ENCODE measurements at regions not wholly inside any gene's neighbourhood (a gene's known extent, or its start where the extent isn't known, plus 50 kb on each side); places are given as distances from the start of the nearest gene placed in this dataset.
A peak's percentile ranks its signal among the peaks of the same experiment; 100 is the strongest.

DNA sequence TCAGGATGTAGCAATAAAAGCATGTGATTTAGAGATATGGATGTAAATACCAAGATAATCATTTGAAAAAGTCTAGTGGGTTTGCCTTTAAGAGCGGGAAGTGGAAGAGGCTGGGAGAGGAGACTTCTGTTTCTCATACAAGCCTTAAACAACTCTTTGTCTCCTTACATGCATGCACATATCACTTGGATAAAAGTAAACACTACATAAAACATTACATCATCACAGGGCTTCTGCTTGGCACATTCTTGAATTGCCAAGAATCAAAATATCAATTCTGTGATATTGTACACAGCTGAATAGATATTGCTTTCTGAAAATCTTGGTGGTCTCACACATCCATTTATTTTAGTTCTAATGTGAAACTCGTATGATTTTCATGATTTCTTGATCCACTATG is 57.6 kb downstream of the FOXD1 start:
- DNase-seq, result no peak
- ChIA-PET POLR2A (no interaction called here), CTCF (no interaction called here)
- H3K27me3 Mint-ChIP-seq, result peaks cover 16% of the 10 kb centered on the region
- no peak for ATAC-seq
- no peaks in the 10 kb centered on the region for H3K36me3 Mint-ChIP-seq (ENCODE audit: low read depth)
- intact Hi-C loops (cut with micrococcal nuclease), result no loop called here
- H3K4me1 Mint-ChIP-seq (ENCODE audit: low read depth), result peaks cover 19% of the 10 kb centered on the region
- no peak overlapping the region for H3K4me3 Mint-ChIP-seq
- H3K9me3 Mint-ChIP-seq, result no peaks in the 10 kb centered on the region
- no peak overlapping the region for H3K27ac Mint-ChIP-seq
- TF ChIP-seq, protein P1, sequence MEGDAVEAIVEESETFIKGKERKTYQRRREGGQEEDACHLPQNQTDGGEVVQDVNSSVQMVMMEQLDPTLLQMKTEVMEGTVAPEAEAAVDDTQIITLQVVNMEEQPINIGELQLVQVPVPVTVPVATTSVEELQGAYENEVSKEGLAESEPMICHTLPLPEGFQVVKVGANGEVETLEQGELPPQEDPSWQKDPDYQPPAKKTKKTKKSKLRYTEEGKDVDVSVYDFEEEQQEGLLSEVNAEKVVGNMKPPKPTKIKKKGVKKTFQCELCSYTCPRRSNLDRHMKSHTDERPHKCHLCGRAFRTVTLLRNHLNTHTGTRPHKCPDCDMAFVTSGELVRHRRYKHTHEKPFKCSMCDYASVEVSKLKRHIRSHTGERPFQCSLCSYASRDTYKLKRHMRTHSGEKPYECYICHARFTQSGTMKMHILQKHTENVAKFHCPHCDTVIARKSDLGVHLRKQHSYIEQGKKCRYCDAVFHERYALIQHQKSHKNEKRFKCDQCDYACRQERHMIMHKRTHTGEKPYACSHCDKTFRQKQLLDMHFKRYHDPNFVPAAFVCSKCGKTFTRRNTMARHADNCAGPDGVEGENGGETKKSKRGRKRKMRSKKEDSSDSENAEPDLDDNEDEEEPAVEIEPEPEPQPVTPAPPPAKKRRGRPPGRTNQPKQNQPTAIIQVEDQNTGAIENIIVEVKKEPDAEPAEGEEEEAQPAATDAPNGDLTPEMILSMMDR (IDR thresholded peaks at IDR 0.05), result no peak

DNA sequence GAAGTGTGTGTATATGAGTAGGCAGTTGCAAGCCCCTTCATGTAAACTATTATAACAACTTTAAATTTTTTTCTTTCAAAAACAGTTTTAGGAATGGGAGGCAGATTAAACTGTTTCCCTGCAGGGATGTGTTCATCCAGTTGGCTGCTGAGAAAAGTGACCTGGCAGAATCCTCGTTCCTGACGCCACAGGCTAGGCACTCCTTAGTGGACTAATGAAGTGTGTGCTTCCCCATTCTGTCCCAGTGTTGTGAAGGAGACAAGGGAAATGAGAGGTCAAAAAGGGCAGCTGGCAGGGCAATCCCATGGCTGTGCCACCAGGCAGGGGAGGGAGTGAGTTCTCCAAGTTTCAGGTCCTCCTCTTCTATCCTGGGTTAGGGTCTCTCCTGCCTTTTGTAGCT is 59.8 kb downstream of the FOXD1 start:
- Mint-ChIP-seq H3K9me3 (peaks cover 16% of the 10 kb centered on the region), H3K27me3 (peaks cover 18% of the 10 kb centered on the region), H3K36me3 (ENCODE audit: low read depth) (peaks cover 9% of the 10 kb centered on the region), H3K4me3 (no peak overlapping the region), H3K27ac (no peak overlapping the region), H3K4me1 (ENCODE audit: low read depth) (peaks cover 19% of the 10 kb centered on the region)
- TF ChIP-seq, protein P1 (IDR thresholded peaks at IDR 0.05), result no peak
- DNase-seq, result no peak
- ChIA-PET POLR2A (interaction anchor here (1.3 kb wide), 1 partner anchor 10 kb away, joined by 4 read pairs; no protein-coding TSS in a partner anchor), CTCF (interaction anchor here (1.3 kb wide), 1 partner anchor 66 kb away, joined by 3 read pairs; no protein-coding TSS in a partner anchor)
- ATAC-seq, result no peak
- intact Hi-C loops (cut with micrococcal nuclease), result no loop called here

DNA sequence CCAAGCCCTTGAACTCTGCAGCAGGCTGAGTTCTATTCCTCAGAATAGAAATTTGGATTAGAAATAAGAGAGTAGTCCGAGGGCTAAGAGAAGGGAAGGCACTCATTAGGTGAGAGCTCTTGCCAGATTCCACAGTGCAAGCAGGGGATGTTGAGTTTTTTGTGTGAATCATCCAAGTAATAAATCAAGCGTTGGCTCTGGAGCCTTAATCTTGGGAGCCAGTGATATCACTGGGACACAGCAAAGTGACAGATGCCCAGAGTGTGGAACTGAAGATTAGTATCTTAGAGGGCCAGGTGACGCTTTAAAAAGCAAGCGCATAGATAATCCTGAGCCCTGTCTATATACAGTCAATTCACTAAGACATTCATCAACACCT is 60.3 kb downstream of the FOXD1 start:
- ChIA-PET POLR2A (interaction anchor here (1.3 kb wide), 1 partner anchor 10 kb away, joined by 4 read pairs; no protein-coding TSS in a partner anchor), CTCF (interaction anchor here (1.0 to 1.3 kb wide), 2 partner anchors 63 to 67 kb away, joined by 3 to 5 read pairs; no protein-coding TSS in a partner anchor)
- peaks cover 22% of the 10 kb centered on the region for H3K27me3 Mint-ChIP-seq
- no peak overlapping the region for H3K4me3 Mint-ChIP-seq
- H3K9me3 Mint-ChIP-seq, result peaks cover 17% of the 10 kb centered on the region
- intact Hi-C loops (cut with micrococcal nuclease), result no loop called here
- TF ChIP-seq, protein P1 (IDR thresholded peaks at IDR 0.05), result no peak
- no peak for ATAC-seq
- peaks cover 9% of the 10 kb centered on the region for H3K36me3 Mint-ChIP-seq (ENCODE audit: low read depth)
- H3K4me1 Mint-ChIP-seq (ENCODE audit: low read depth), result peaks cover 19% of the 10 kb centered on the region
- no peak for DNase-seq
- H3K27ac Mint-ChIP-seq, result no peak overlapping the region

DNA sequence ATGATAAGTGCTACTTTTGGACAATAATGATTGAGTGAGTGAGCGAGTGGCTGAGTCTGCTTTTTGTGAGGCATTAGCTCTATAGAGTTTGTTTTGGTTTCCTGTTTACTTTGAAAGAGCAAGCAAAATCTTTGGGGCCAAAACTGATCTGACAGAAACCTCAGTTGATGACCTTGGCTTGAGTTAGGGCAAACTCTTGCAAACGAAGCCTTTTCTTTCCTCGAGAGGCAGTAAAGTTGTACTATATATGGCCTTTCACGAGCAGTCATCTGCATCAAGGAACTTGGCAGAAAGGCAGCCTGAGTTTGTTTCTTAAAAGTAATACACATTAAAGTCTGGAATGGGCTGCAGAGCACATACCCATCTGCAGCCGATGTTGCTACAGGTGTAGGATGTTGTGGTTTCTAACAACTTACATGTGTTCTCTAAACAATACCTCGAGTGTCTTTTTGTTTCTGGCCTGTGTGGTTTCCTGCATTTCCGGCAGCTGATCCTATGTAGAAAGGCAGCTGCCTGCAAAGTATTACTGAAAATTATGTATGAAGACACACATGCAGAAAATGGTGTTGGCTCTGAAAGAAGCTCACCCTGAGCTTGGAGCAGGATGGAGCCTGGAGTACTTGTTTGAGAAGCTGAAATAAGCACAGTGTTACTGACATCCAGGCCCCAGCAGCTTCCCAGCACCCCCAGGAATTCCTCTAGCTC is 60.8 kb downstream of the FOXD1 start:
- Mint-ChIP-seq H3K36me3 (ENCODE audit: low read depth) (peaks cover 9% of the 10 kb centered on the region), H3K4me3 (no peak overlapping the region), H3K9me3 (peaks cover 17% of the 10 kb centered on the region), H3K4me1 (ENCODE audit: low read depth) (peaks cover 19% of the 10 kb centered on the region), H3K27me3 (peaks cover 28% of the 10 kb centered on the region), H3K27ac (no peak overlapping the region)
- intact Hi-C loops (cut with micrococcal nuclease), result no loop called here
- ChIA-PET POLR2A (interaction anchor here (1.3 kb wide), 1 partner anchor 9 kb away, joined by 4 read pairs; no protein-coding TSS in a partner anchor), CTCF (interaction anchor here (1.0 to 1.3 kb wide), 2 partner anchors 63 to 67 kb away, joined by 3 to 5 read pairs; no protein-coding TSS in a partner anchor)
- DNase-seq (peak; percentile 56), ATAC-seq (peak; percentile 69)
- TF ChIP-seq, protein P1 (IDR thresholded peaks at IDR 0.05), result no peak

DNA sequence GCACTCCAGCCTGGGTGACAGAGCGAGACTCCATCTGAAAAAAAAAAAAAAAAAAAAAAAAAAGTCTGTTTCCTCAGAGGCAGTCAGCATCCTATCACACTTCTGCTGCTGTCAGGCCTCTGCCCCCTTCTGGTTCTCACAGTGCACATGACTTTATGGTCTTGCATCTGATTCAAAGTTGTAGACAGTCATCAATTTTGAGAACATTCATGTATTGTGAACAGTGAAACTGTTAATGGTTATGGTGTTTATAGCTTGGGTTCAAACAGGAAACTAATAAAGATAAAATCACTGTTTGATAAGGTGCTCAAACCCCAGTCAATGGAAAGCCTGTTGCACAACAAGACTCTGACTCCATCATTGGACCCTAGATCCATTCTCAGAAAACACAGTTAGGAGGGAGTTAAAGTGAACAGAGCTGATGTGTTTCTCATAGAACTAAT is 61.4 kb downstream of the FOXD1 start:
- H3K4me1 Mint-ChIP-seq (ENCODE audit: low read depth), result peaks cover 19% of the 10 kb centered on the region
- TF ChIP-seq, protein P1 (IDR thresholded peaks at IDR 0.05), result no peak
- H3K9me3 Mint-ChIP-seq, result peaks cover 17% of the 10 kb centered on the region
- ChIA-PET CTCF (interaction anchor here (1.0 kb wide), 2 partner anchors 64 kb away, joined by 3 to 5 read pairs; no protein-coding TSS in a partner anchor), POLR2A (interaction anchor here (1.3 kb wide), 1 partner anchor 9 kb away, joined by 4 read pairs; no protein-coding TSS in a partner anchor)
- H3K4me3 Mint-ChIP-seq, result no peak overlapping the region
- peaks cover 31% of the 10 kb centered on the region for H3K27me3 Mint-ChIP-seq
- peak; percentile 16 for DNase-seq
- H3K36me3 Mint-ChIP-seq (ENCODE audit: low read depth), result peaks cover 9% of the 10 kb centered on the region
- peak; percentile 27 for ATAC-seq
- intact Hi-C loops (cut with micrococcal nuclease), result no loop called here
- H3K27ac Mint-ChIP-seq, result no peak overlapping the region
